HFF-Myc (cell line): ENCODE measurements at regions not wholly inside any gene's neighbourhood (a gene's known extent, or its start where the extent isn't known, plus 50 kb on each side); places are given as distances from the start of the nearest gene placed in this dataset.
A peak's percentile ranks its signal among the peaks of the same experiment; 100 is the strongest.

Experiments used
- DNase-seq: peaks from one replicate; pipeline ENCODE4 v3.0.0-alpha.2; 2011; ENCODE audit warnings: low read depth; ENCODE audit errors: extremely low read depth
- H3K4me3 ChIP-seq: replicated peaks from 2 replicates; pipeline ENCODE4 v1.5.1; 2011; ENCODE audit warnings: low read depth, mild to moderate bottlenecking, control low read depth, low read length
- TF ChIP-seq, protein P1 (sequence below): IDR thresholded peaks from 2 replicates; pipeline ENCODE4 v1.5.1; 2012; ENCODE audit warnings: mild to moderate bottlenecking, low read depth, low read length, control low read depth; ENCODE audit errors: missing control alignments

DNA sequence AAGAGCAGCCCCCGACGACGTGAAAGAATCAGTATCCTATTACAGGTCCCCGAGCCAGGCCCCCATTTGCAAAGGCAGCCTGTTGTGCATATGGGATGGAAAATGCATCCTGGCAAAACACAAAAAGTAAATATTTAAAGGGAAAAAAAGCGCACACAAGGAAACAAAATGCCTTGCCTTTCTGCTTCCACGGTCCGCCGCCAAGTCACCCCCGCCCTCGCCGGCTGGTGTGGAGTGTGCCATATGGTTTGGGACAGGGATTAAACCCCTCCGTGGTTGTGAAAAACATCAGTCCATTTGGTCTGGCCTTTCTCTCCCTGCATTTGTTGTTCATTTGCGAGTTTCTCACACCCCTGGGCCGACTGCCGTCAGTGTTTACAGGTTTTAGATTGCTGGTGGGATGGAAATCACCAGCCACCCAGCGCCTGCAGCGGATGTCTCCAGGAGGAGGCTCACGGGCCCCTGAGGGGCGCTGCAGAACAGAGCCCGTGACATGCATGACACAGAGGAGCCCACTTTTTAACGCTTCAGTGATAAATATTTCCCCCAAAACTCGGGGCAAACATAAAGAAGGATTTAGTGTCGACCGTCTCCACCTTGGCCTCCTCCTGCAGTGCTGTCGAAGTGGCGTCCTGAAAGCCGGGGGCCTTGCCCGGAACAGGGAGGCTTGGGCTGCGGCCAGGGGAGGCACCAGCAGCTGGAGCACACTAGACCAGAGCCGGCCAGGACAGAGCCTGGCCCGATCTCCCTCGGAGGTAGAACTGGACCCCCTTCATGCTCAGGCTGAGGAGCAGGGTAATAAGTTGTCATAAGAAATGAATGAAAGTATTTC is 161.5 kb downstream of the HSD17B3 start:
- peak overlapping the region; percentile 19 for H3K4me3 ChIP-seq
- DNase-seq = no peak
- TF ChIP-seq, protein P1, sequence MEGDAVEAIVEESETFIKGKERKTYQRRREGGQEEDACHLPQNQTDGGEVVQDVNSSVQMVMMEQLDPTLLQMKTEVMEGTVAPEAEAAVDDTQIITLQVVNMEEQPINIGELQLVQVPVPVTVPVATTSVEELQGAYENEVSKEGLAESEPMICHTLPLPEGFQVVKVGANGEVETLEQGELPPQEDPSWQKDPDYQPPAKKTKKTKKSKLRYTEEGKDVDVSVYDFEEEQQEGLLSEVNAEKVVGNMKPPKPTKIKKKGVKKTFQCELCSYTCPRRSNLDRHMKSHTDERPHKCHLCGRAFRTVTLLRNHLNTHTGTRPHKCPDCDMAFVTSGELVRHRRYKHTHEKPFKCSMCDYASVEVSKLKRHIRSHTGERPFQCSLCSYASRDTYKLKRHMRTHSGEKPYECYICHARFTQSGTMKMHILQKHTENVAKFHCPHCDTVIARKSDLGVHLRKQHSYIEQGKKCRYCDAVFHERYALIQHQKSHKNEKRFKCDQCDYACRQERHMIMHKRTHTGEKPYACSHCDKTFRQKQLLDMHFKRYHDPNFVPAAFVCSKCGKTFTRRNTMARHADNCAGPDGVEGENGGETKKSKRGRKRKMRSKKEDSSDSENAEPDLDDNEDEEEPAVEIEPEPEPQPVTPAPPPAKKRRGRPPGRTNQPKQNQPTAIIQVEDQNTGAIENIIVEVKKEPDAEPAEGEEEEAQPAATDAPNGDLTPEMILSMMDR = no peak

DNA sequence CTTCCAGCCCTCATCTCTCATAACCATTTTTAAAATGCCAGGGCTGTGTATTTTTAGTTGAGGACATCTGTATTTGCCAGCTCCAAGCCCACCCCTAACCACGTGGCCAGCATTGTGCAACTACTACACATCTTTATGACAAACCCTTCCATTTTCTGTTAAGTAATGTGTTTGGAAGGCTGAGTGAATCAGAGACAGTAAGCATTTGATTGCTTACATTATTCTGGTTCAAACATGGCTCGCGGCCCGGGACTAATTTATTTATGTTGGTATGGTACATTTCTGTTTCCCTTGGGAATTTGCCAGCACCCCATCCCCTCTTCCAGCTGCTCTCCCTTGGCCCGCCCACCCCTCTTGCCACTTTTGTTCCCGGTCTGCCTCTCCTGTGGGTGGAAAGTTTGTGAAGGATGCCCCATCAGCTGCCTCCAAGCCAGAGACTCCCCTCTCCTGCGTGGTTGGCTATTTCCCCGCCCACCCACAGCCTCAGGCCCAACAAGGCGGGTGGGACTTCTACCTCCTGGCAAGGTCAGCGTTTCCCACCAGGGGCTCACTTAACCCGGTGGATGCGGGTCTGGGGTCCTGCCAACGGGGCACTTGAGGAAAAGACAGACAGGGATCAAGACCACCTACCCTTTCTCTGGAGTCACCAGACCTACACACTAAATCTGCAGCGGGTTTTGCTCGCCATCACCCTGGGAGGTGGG is 162.2 kb downstream of the HSD17B3 start:
- DNase-seq = peak; percentile 74
- H3K4me3 ChIP-seq = peak overlapping the region; percentile 19
- TF ChIP-seq, protein P1 = no peak

DNA sequence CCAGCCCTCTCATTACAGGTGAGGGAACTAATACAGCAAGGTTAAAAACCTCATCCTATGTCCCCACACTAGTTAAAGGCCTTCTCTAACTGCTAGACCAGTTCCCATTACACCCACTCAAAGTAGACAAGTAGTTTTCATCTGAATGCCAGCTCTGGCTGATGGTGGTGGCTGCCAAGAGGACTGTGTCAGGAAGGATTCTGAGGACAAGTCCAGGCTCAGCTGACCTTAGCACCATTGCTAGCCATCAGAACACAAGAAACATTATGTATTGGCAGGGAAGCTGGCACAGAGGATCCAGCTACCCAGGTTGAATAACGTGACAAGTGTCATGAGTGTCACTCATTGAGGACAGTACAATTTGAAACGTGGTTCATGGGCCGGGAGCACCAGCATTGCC is 163.4 kb downstream of the HSD17B3 start:
- no peak overlapping the region for H3K4me3 ChIP-seq
- DNase-seq = no peak
- TF ChIP-seq, protein P1 = no peak

DNA sequence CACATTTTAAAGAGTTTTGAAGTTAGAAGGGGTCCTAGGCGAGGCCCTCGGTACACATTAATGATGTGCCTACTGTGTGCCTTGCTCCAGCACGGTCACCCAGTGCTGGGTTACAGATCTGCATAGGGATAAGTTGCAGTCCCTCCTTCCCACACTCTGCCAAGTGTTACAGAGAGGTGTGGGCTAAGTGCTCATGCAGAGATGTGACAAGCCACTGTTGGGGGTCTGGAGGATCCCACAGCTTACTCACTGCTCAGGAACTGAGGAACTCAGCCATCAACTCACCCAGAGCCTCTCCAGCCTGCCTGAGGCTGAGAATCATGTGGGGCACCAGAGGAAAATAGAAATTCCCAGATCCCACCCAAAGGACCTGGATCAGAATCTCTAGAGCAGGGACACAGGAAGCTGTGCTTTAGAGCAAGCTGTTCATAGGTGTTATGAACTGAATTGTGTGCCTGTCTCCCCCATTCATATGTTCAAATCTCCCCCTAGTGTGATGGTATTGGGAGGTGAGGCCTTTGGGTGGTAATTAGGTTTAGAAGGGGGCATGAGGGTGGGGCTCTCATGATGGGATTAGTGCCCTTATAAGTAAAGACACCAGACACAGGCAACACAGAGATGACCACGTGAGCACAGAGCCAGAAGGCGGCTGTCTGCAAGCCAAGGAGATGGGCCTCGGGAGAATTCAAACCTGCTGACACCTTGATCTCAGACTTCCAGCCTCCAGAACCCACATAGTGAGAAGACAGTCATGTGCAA is 164.1 kb downstream of the HSD17B3 start:
- TF ChIP-seq, protein P1 = no peak
- DNase-seq = no peak
- H3K4me3 ChIP-seq = no peak overlapping the region

DNA sequence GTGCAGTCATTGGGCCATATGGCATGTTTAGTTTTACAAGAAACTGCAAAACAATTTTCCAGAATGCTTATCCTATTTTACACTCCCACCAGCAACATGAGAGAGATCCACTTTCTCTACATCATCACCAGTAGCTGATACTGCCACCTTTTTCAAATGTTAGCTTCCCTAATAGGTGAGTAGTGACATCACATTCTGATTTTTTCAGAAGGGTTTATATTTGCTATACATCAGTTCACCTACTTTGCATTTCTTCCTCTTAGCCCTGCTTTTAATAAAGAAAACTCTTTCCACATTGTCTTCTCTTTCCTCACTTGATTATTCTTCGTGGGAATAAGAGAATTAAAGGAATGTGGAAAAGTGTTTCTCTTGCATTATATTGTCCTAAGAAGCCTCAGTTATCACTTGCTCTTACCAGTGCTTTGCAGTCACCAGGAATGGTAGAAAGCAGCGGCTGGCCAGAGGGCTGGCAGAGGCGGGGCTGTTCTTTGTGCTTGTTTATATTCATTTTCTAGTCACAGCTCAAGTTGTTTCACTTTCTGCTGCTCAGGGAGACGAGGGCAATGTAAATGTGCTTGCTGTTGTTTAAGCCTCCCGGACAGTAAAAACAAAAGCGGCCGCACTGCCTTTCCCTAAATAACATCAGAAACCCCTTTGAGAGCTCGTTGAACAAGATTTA is 164.8 kb downstream of the HSD17B3 start:
- no peak overlapping the region for H3K4me3 ChIP-seq
- no peak for DNase-seq
- TF ChIP-seq, protein P1 = no peak

DNA sequence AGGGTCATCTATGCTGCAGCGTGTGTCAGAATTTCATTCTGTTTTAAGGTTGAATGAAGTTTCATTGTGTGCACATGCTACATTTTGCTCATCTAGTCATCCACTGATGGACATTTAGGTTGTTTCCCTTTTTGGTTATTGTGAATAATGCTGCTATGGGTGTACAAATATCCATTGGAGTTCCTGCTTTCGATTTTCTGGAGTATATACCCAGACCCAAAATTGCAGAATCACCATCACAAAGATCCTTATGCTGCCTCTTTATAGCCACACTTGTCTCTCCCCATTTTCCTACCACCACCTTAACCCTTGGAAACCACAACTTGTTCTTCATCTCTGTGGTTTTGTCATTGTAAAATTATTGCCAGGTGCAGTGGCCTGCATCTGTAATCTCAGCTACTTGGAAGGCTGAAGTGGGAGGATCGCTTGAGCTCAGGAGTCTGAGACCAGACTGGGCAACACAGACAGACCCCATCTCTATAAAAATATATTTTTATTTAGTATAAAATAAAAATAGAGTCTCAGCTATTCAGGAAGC is 166.2 kb downstream of the HSD17B3 start:
- DNase-seq = no peak

More for the DNA sequence above, 166.2 kb downstream of the HSD17B3 start:
- TF ChIP-seq, protein P1 = no peak
- H3K4me3 ChIP-seq = no peak overlapping the region
